ENCODE measurements at regions not wholly inside any gene's neighbourhood (a gene's known extent, or its start where the extent isn't known, plus 50 kb on each side); places are given as distances from the start of the nearest gene placed in this dataset.

DNA sequence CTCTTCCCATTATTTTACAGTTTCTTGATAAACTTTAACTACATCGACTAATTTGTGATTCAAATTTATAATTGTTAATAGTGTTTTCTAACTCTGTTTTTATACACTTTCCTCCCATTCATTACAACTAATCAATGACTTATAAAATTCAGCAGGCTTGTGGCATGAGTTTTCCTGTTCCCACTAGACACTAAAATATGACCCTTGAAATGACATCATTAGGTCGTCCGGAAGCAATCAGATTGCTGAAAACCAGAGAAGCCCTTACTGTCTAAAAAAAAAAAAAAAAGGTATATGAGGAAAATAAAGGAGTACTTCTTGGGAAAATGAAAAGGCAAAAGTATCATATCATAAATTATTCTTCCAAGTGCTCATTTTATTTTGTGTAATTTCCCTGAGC, 553.7 kb downstream of the ZNF608 start:
- no peak overlapping the region for H3K4me3 ChIP-seq (ENCODE audit: control insufficient read depth, low read depth, low read length)
- TF ChIP-seq, protein P1, sequence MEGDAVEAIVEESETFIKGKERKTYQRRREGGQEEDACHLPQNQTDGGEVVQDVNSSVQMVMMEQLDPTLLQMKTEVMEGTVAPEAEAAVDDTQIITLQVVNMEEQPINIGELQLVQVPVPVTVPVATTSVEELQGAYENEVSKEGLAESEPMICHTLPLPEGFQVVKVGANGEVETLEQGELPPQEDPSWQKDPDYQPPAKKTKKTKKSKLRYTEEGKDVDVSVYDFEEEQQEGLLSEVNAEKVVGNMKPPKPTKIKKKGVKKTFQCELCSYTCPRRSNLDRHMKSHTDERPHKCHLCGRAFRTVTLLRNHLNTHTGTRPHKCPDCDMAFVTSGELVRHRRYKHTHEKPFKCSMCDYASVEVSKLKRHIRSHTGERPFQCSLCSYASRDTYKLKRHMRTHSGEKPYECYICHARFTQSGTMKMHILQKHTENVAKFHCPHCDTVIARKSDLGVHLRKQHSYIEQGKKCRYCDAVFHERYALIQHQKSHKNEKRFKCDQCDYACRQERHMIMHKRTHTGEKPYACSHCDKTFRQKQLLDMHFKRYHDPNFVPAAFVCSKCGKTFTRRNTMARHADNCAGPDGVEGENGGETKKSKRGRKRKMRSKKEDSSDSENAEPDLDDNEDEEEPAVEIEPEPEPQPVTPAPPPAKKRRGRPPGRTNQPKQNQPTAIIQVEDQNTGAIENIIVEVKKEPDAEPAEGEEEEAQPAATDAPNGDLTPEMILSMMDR (IDR thresholded peaks at IDR 0.05; ENCODE audit: control insufficient read depth, insufficient read depth, low read depth, low read length, missing control alignments) = no peak
- no peak for DNase-seq (ENCODE audit: low read depth)

DNA sequence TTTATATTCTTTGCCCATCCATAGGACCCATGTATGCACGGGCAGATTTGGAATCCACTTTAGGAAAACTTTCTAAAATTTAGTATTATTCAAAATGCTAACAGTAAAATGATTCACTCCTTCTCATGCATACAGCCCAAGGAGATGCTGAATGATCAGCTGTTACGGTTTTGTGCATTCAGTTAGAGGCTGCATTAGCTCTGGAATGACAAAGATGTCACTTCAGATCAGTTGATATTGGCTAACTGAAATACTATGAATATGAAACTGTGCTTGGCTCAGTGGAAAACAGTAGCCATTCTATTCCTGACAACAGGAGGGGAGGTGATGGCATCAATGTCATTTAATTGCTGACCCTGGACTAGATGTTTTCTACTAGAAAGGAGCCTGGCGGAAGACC, 560.7 kb downstream of the ZNF608 start:
- no peak for DNase-seq (ENCODE audit: low read depth)
- TF ChIP-seq, protein P1 (IDR thresholded peaks at IDR 0.05; ENCODE audit: control insufficient read depth, insufficient read depth, low read depth, low read length, missing control alignments) = no peak
- H3K4me3 ChIP-seq (ENCODE audit: control insufficient read depth, low read depth, low read length) = no peak overlapping the region

DNA sequence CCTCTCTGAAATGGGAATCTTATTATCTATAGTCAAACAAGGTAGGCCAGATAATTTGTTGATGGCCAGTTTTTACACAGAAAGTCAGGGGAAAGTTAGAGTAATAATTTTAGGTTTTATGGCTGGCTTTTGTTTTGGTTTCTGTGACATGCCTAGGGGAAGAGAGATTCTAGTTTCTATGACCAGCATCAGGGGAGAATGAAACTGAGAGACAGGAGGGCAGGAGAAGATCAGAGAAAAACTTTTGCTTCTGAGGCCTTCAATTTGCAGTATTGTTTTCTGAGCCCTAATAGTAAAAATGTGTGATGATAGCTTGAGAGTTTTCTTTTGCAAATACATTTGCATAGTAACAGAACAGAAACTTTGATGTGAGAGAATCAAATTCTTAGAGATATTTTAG, 564.3 kb downstream of the ZNF608 start:
- no peak overlapping the region for H3K4me3 ChIP-seq (ENCODE audit: control insufficient read depth, low read depth, low read length)
- TF ChIP-seq, protein P1 (IDR thresholded peaks at IDR 0.05; ENCODE audit: control insufficient read depth, insufficient read depth, low read depth, low read length, missing control alignments) = no peak
- no peak for DNase-seq (ENCODE audit: low read depth)

DNA sequence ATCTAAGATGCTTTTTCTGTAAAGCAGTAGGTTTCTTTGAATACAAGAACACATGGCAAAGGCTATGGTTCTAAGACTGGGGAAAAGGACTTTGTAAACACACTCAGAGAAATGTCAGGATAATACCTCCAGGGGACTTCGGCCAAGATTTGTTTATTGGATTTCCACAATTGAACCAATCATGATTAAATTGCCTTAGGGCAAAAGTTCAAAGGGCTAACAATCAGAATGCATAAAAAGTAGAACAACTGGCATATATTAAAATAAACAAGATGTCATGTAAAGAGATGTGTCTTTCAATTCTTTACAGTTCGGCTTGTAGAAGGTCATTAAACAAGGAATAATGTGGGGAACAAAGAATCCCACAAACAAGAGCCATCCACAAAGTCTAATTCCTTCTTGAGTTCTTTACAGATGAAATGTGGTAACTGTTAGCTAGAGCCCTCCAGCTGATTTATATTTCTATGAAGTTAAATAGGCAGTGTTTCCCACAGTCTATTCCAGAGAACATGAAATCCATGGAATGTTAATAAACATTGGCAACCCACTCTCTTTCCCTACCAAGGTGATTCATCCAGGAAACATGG, 565.5 kb downstream of the ZNF608 start:
- TF ChIP-seq, protein P1 (IDR thresholded peaks at IDR 0.05; ENCODE audit: control insufficient read depth, insufficient read depth, low read depth, low read length, missing control alignments) = no peak
- DNase-seq (ENCODE audit: low read depth) = no peak
- H3K4me3 ChIP-seq (ENCODE audit: control insufficient read depth, low read depth, low read length) = no peak overlapping the region

DNA sequence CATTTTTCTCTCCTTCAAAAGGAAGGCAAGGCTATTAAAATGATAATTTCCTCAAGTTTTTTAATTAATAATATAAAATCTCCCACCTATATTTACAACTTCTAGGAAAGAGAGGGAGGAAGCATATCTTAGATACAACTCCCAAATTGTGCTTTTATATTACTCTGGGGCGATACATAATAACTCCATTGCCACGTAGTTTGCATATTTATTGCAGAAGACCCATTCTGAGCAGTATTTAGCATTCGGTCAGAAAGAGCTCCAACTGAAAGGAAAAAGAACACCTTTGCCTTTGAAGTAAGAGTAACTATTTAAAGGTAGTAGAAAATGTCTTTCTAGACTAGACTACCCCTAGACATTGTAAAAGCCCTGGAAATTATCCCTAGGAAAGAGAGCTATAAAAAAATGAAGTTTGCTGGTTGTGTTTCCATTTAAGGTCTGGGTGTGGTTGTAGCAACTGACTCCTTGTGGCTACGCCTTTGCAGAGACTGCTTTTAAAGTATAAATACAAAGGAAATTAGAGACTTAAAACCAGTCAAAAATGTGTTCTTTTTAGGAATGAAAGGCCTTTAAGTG, 566.1 kb downstream of the ZNF608 start:
- DNase-seq (ENCODE audit: low read depth) = no peak
- H3K4me3 ChIP-seq (ENCODE audit: control insufficient read depth, low read depth, low read length) = no peak overlapping the region

DNA sequence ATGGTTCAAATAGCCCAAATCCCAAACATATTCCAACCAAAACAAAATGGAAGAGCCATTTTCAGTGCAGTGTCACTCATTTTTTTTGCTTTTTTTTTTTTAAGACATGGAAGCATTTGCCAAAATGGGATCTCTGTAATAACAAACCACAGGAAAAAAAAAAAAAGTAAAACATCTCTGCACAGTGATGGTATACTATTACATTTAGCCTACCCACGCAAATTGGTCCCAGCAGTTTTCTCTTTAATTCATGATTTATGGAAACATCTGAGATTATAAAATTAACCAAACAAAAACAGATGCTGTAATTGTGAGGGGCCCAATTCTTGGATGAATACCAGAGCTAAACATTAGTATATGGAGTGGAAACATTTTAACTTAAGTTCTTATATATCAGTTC, 566.6 kb downstream of the ZNF608 start:
- TF ChIP-seq, protein P1 (IDR thresholded peaks at IDR 0.05; ENCODE audit: control insufficient read depth, insufficient read depth, low read depth, low read length, missing control alignments) = no peak
- H3K4me3 ChIP-seq (ENCODE audit: control insufficient read depth, low read depth, low read length) = no peak overlapping the region
- no peak for DNase-seq (ENCODE audit: low read depth)

More for the DNA sequence above, 566.1 kb downstream of the ZNF608 start:
- TF ChIP-seq, protein P1 (IDR thresholded peaks at IDR 0.05; ENCODE audit: control insufficient read depth, insufficient read depth, low read depth, low read length, missing control alignments) = no peak
